ENCODE measurements at regions not wholly inside any gene's neighbourhood (a gene's known extent, or its start where the extent isn't known, plus 50 kb on each side); places are given as distances from the start of the nearest gene placed in this dataset.
"Not testable (repeated sequence)": the region's sequence is repeated elsewhere in the genome, so short reads cannot be mapped to it uniquely, and the experiment has no call there.

DNA sequence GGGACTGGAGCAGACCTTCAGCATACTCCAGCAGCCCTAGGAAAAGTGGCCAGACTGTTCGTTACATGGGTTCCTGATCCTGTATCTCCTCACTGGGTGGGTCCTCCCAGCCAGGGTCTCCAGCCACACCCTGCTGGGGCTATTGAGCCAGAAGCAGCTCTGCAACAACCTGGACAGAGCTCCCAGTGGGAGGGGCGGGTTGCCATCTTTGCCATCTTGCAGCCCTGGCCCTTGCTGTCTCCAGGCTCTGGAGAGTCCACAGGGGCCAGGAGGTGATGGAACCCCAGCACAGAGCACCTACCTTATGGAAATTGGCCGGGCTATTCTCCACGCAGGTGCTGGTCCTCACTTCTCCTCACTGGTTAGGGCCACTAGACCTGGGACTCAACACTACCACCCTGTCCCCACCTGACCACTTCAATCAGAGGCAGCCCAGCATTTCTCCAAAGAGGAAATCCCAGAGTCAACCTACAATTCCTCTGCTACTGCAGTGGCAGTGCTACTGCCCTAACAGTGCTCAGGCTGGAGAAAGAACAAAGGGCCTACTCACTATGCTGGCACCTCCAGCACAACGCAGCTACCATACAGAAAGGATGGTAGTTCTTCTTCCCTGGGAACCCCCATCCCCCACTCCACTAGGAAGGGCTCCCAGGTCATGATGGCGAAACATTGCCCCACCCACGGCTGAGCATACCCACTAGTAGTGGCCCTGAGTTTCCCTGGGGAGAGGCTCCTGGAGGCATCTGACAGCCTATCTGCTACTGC, 290.2 kb upstream of the NCAM1 start:
- Histone ChIP-seq H3K27me3 (ENCODE audit: low read depth) (peaks cover 15% of the 10 kb centered on the region), H3K4me3 (no peak overlapping the region), H3K27ac (replicated peaks) (no peak overlapping the region), H3K4me1 (no peaks in the 10 kb centered on the region), H3K9me3 (replicated peaks) (peaks cover 13% of the 10 kb centered on the region), H3K36me3 (no peaks in the 10 kb centered on the region)
- intact Hi-C loops (cut with micrococcal nuclease) = no loop called here
- DNase-seq = no peak
- TF ChIP-seq, protein P1, sequence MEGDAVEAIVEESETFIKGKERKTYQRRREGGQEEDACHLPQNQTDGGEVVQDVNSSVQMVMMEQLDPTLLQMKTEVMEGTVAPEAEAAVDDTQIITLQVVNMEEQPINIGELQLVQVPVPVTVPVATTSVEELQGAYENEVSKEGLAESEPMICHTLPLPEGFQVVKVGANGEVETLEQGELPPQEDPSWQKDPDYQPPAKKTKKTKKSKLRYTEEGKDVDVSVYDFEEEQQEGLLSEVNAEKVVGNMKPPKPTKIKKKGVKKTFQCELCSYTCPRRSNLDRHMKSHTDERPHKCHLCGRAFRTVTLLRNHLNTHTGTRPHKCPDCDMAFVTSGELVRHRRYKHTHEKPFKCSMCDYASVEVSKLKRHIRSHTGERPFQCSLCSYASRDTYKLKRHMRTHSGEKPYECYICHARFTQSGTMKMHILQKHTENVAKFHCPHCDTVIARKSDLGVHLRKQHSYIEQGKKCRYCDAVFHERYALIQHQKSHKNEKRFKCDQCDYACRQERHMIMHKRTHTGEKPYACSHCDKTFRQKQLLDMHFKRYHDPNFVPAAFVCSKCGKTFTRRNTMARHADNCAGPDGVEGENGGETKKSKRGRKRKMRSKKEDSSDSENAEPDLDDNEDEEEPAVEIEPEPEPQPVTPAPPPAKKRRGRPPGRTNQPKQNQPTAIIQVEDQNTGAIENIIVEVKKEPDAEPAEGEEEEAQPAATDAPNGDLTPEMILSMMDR (IDR thresholded peaks at IDR 0.05; ENCODE audit: borderline replicate concordance) = no peak

DNA sequence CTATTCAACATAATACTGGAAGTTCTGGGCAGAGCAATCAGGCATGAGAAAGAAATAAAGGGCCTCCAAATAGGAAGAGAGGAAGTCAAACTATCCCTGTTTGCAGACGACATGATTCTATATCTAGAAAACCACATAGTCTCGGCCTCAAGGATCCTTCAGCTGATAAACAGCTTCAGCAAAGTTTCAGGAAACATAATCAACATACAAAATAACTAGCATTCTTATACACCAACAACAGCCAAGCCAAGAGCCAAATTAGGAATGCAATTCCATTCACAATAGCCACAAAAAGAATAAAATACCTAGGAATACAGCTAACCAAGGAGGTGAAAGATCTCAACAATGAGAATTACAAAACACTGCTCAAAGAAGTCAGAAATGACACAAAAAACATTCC, 287.8 kb upstream of the NCAM1 start:
- peaks cover 15% of the 10 kb centered on the region for H3K27me3 ChIP-seq (ENCODE audit: low read depth)
- intact Hi-C loops (cut with micrococcal nuclease); H3K9me3 ChIP-seq (replicated peaks); H3K27ac ChIP-seq (replicated peaks); H3K4me1 ChIP-seq; DNase-seq; H3K36me3 ChIP-seq; H3K4me3 ChIP-seq: not testable (repeated sequence)

DNA sequence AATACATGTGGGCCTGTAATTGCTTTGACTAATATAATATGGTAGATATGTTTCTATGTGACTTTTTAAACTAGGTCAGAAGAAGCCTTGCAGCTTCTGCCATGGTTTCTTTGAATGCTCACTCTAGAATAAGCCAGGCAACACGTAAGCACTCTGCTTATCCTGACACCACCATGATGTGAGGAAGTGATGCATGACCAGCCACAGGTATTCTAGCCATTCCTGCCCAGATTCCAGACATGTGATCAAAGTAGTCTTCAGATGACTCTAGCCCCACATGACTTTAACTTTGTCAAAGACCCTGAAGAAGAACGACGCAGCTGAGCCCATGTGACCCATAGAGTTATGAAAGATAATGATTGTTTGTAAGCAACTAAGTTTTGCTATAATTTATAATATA, 276.1 kb upstream of the NCAM1 start:
- DNase-seq = no peak
- Histone ChIP-seq H3K4me1 (no peaks in the 10 kb centered on the region), H3K9me3 (replicated peaks) (peaks cover 4% of the 10 kb centered on the region), H3K27ac (replicated peaks) (no peak overlapping the region), H3K4me3 (no peak overlapping the region), H3K36me3 (no peaks in the 10 kb centered on the region), H3K27me3 (ENCODE audit: low read depth) (no peaks in the 10 kb centered on the region)
- intact Hi-C loops (cut with micrococcal nuclease) = no loop called here
- TF ChIP-seq, protein P1 (IDR thresholded peaks at IDR 0.05; ENCODE audit: borderline replicate concordance) = no peak

DNA sequence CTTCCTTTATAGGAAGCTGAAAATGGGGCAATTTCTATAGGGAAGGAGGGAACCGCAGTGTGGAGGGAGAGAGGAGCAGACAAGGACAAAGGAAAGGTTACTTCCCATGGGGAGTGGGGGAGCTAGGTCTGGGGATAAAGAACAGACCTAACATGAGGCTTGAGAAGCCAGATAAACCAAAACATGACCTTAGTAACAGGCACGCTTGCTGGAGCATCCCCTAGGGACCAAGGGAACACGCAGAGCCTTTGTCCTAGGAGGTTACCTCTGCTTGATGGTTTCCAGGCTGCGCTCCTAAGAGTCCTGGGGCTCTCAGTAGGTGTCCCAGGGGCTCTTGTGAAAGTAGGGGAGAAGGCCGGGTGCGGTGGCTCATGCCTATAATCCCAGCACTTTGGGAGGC, 271.4 kb upstream of the NCAM1 start:
- no peaks in the 10 kb centered on the region for H3K36me3 ChIP-seq
- no peak overlapping the region for H3K4me3 ChIP-seq
- intact Hi-C loops (cut with micrococcal nuclease) = no loop called here
- no peak for DNase-seq
- H3K9me3 ChIP-seq (replicated peaks) = no peaks in the 10 kb centered on the region
- H3K27ac ChIP-seq (replicated peaks) = no peak overlapping the region
- H3K27me3 ChIP-seq (ENCODE audit: low read depth) = no peaks in the 10 kb centered on the region
- TF ChIP-seq, protein P1 (IDR thresholded peaks at IDR 0.05; ENCODE audit: borderline replicate concordance) = no peak
- no peaks in the 10 kb centered on the region for H3K4me1 ChIP-seq

DNA sequence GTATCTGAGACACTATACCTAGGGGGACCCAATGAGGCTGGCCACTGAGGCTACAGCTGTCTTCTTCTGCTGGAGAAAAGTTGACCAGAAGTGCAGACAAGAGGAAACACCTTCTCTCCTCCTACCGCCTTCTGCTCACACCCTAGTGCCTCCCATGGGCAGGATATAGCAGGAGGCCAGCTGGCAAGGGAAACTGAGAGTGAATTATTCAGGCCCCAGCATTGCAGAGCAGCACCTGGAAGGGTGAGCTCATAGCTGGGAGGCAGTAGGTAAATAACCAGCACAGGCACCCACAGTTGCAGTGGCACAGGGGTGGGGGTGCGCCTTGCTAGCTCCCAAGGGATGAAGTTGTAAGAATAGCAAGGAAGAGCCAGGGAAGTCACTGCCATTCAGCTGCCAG, 267.4 kb upstream of the NCAM1 start:
- H3K9me3 ChIP-seq (replicated peaks) = no peaks in the 10 kb centered on the region
- no peak overlapping the region for H3K4me3 ChIP-seq
- no peaks in the 10 kb centered on the region for H3K4me1 ChIP-seq
- TF ChIP-seq, protein P1 (IDR thresholded peaks at IDR 0.05; ENCODE audit: borderline replicate concordance) = no peak
- H3K36me3 ChIP-seq = no peaks in the 10 kb centered on the region
- DNase-seq = no peak
- no peak overlapping the region for H3K27ac ChIP-seq (replicated peaks)
- H3K27me3 ChIP-seq (ENCODE audit: low read depth) = no peaks in the 10 kb centered on the region
- intact Hi-C loops (cut with micrococcal nuclease) = no loop called here

DNA sequence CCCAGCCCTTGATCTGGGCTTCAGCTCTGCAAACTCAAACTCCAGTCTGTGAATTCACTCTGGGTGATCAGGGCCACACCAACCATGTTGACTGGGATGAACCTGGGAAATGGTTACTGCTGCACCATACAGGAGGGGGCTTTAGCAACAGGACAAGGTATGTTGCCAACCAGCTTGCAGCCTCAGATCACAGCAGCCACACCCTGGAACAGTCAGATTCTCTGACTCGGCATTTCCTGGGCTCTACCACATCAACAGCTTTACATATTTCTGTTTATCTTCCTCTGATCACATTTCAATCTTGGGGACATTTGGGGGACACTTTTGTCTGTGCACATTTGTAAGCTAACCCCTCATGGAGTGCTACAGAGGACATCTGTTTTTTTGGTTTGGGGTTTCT, 267.0 kb upstream of the NCAM1 start:
- H3K27me3 ChIP-seq (ENCODE audit: low read depth) = no peaks in the 10 kb centered on the region

More for the DNA sequence above, 267.0 kb upstream of the NCAM1 start:
- TF ChIP-seq, protein P1 (IDR thresholded peaks at IDR 0.05; ENCODE audit: borderline replicate concordance) = no peak
- H3K9me3 ChIP-seq (replicated peaks) = no peaks in the 10 kb centered on the region
- H3K4me1 ChIP-seq = no peaks in the 10 kb centered on the region
- intact Hi-C loops (cut with micrococcal nuclease) = no loop called here
- no peak for DNase-seq
- no peak overlapping the region for H3K4me3 ChIP-seq
- H3K27ac ChIP-seq (replicated peaks) = no peak overlapping the region
- H3K36me3 ChIP-seq = no peaks in the 10 kb centered on the region
